ENCODE measurements at regions not wholly inside any gene's neighbourhood (a gene's known extent, or its start where the extent isn't known, plus 50 kb on each side); places are given as distances from the start of the nearest gene placed in this dataset.

- Histone ChIP-seq H2BK20ac (ENCODE audit: low read depth, low read length, poor library complexity, severe bottlenecking) (no peak overlapping the region), H3K18ac (ENCODE audit: insufficient read length, low read depth, low read length) (no peak overlapping the region), H4K91ac (ENCODE audit: insufficient read length, low read depth, low read length) (no peak overlapping the region), H3K27me3 (ENCODE audit: insufficient read depth, low read length) (no peaks in the 10 kb centered on the region), H4K5ac (ENCODE audit: insufficient read length, low read depth, low read length) (no peak overlapping the region), H3T11ph (ENCODE audit: low read length) (no peak overlapping the region), H2AK5ac (ENCODE audit: insufficient read length, low read length) (no peak overlapping the region), H3K23me2 (ENCODE audit: insufficient read length, low read depth, low read length, poor library complexity, severe bottlenecking) (no peaks in the 10 kb centered on the region), H2BK15ac (ENCODE audit: low read depth, low read length) (no peak overlapping the region), H3K79me1 (ENCODE audit: insufficient read depth, low read depth, low read length, poor library complexity, severe bottlenecking) (no peaks in the 10 kb centered on the region), H3K9ac (ENCODE audit: extremely low read depth, insufficient read length, low read length) (no peak overlapping the region), H2AFZ (ENCODE audit: low read length) (no peak overlapping the region), H3K4ac (ENCODE audit: low read depth, low read length) (no peak overlapping the region), H3K27ac (ENCODE audit: insufficient read length, low read depth, low read length) (no peak overlapping the region), H2BK12ac (ENCODE audit: insufficient read length, low read depth, low read length) (no peak overlapping the region), H3K79me2 (ENCODE audit: insufficient read depth, low read length) (no peaks in the 10 kb centered on the region), H4K8ac (replicated peaks; ENCODE audit: insufficient read length, low read depth, low read length) (no peak overlapping the region), H2BK120ac (ENCODE audit: low read depth, low read length, poor library complexity, severe bottlenecking) (no peak overlapping the region), H3K23ac (ENCODE audit: insufficient read length, low read depth, low read length) (no peak overlapping the region), H4K20me1 (ENCODE audit: control insufficient read depth, insufficient read depth, insufficient read length) (no peaks in the 10 kb centered on the region), H3K56ac (ENCODE audit: insufficient read length, low read depth, low read length) (no peak overlapping the region), H3K14ac (ENCODE audit: insufficient read depth, low read length) (no peak overlapping the region), H3K4me2 (ENCODE audit: insufficient read depth, insufficient read length, low read length) (no peak overlapping the region), H3K9me3 (ENCODE audit: control insufficient read depth, low read depth, low read length) (no peaks in the 10 kb centered on the region), H2BK5ac (ENCODE audit: insufficient read length, low read length) (no peak overlapping the region), H3K4me1 (ENCODE audit: insufficient read depth, low read length) (no peaks in the 10 kb centered on the region)
- H3K27me3 Mint-ChIP-seq (ENCODE audit: low read depth): peaks cover 25% of the 10 kb centered on the region
- H3K27ac Mint-ChIP-seq: no peak overlapping the region
- no peak overlapping the region for H3K4me3 Mint-ChIP-seq
- H3K9me3 Mint-ChIP-seq: peaks cover 9 to 35% of the 10 kb centered on the region in 2 experiments
- TF ChIP-seq CTCF (conservative IDR thresholded peaks at IDR 0.05): no peak
- no CpG with 5 or more reads among the region's 1 CpG for WGBS (ENCODE audit: extremely low coverage, insufficient read length, low lambda C conversion rate)
- no peaks in the 10 kb centered on the region for H3K36me3 Mint-ChIP-seq (ENCODE audit: insufficient read depth in 1 of 3, low read depth in 3 of 3)
- no peak for DNase-seq
- no peaks in the 10 kb centered on the region for H3K4me1 Mint-ChIP-seq
These were observed 61.4 kb upstream of the CD53 start for GRCh38 chr1:110811529-110811928.
